GM19043 (cell line): ENCODE measurements at regions not wholly inside any gene's neighbourhood (a gene's known extent, or its start where the extent isn't known, plus 50 kb on each side); places are given as distances from the start of the nearest gene placed in this dataset.

Source experiments
- ATAC-seq: cut with Tn5 transposase; IDR thresholded peaks from one replicate; pipeline ENCODE4 v1.9.1; 2021; ENCODE audit warnings: low read depth; ENCODE audit not compliant: unreplicated experiment

GRCh38 chr4:71268166-71268565 is 70.7 kb upstream of the SLC4A4 start:
- no peak for ATAC-seq

GRCh38 chr4:71269233-71269632 is 69.6 kb upstream of the SLC4A4 start:
- no peak for ATAC-seq

- ATAC-seq: no peak
Measured at GRCh38 chr4:71270901-71271300, 67.9 kb upstream of the SLC4A4 start.

- no peak for ATAC-seq
Measured at GRCh38 chr4:71272976-71273375, 65.8 kb upstream of the SLC4A4 start.

- no peak for ATAC-seq
Measured at GRCh38 chr4:71275004-71275403, 63.8 kb upstream of the SLC4A4 start.

- peak; percentile 45 for ATAC-seq
Measured at GRCh38 chr4:71275570-71275969, 63.2 kb upstream of the SLC4A4 start.

- no peak for ATAC-seq
Measured at GRCh38 chr4:71277353-71277752, 61.5 kb upstream of the SLC4A4 start.

GRCh38 chr4:71283642-71284257 is 55.1 kb upstream of the SLC4A4 start:
- ATAC-seq: no peak

GRCh38 chr4:71287305-71287704 is 51.5 kb upstream of the SLC4A4 start:
- no peak for ATAC-seq

GRCh38 chr4:71288875-71289274 is 49.9 kb upstream of the SLC4A4 start:
- no peak for ATAC-seq
